Suppressor macrophage treated with lipopolysaccharide for 1 hour (primary cell): ENCODE measurements at regions not wholly inside any gene's neighbourhood (a gene's known extent, or its start where the extent isn't known, plus 50 kb on each side); places are given as distances from the start of the nearest gene placed in this dataset.
"Not testable (repeated sequence)": the region's sequence is repeated elsewhere in the genome, so short reads cannot be mapped to it uniquely, and the experiment has no call there.

ENCODE experiments used
- DNase-seq, 3 donors: peaks; one replicate each; pipeline ENCODE4 v3.0.0-alpha.2; 2020 to 2022

GRCh38 chr13:22866221-22866620 lies 314.6 kb upstream of the SGCG start:
- no peak for DNase-seq

- no peak for DNase-seq
Observed at GRCh38 chr13:22871231-22871630, 309.5 kb upstream of the SGCG start.

GRCh38 chr13:22874839-22875238 lies 305.9 kb upstream of the SGCG start:
- DNase-seq, result no peak

- DNase-seq, result no peak
Observed at GRCh38 chr13:22877421-22877820, 303.4 kb upstream of the SGCG start.

- DNase-seq, result no peak
Observed at GRCh38 chr13:22880741-22881720, 299.7 kb upstream of the SGCG start.

GRCh38 chr13:22881721-22882608 lies 298.8 kb upstream of the SGCG start:
- not testable (repeated sequence) for DNase-seq

- no peak for DNase-seq
Observed at GRCh38 chr13:22883262-22883840, 297.4 kb upstream of the SGCG start.

- no peak for DNase-seq
Observed at GRCh38 chr13:22883956-22884355, 296.8 kb upstream of the SGCG start.

- DNase-seq, result not testable (repeated sequence)
Observed at GRCh38 chr13:22886061-22886460, 294.7 kb upstream of the SGCG start.

GRCh38 chr13:22889376-22889775 lies 291.4 kb upstream of the SGCG start:
- DNase-seq, result not testable (repeated sequence)

- no peak for DNase-seq
Observed at GRCh38 chr13:22893204-22893603, 287.6 kb upstream of the SGCG start.

- DNase-seq, result no peak
Observed at GRCh38 chr13:22893777-22894176, 287.0 kb upstream of the SGCG start.

GRCh38 chr13:22897571-22898314 lies 283.0 kb upstream of the SGCG start:
- DNase-seq, result no peak

GRCh38 chr13:22900416-22900951 lies 280.3 kb upstream of the SGCG start:
- not testable (repeated sequence) for DNase-seq

- DNase-seq, result no peak
Observed at GRCh38 chr13:22903301-22903700, 277.5 kb upstream of the SGCG start.

GRCh38 chr13:22903925-22904324 lies 276.9 kb upstream of the SGCG start:
- DNase-seq, result no peak

GRCh38 chr13:22915442-22916082 lies 265.2 kb upstream of the SGCG start:
- DNase-seq, result peak in 1 of 3 donors; percentile 1

GRCh38 chr13:22916276-22916675 lies 264.5 kb upstream of the SGCG start:
- DNase-seq, result peak in 1 of 3 donors; percentile 7

- peak; percentile 27 to 54 (median 51) for DNase-seq
Observed at GRCh38 chr13:22925881-22926747, 254.7 kb upstream of the SGCG start.

GRCh38 chr13:22926748-22927400 lies 253.9 kb upstream of the SGCG start:
- peak; percentile 29 to 37 (median 33) for DNase-seq
